Activated naive CD8-positive, alpha-beta T cell treated with anti-CD3 and anti-CD28 coated beads, Interleukin-2, amount 50 U/mL, for 16 hours (primary cell): ENCODE measurements at regions not wholly inside any gene's neighbourhood (a gene's known extent, or its start where the extent isn't known, plus 50 kb on each side); places are given as distances from the start of the nearest gene placed in this dataset.

Source experiments
- DNase-seq: peaks from one replicate; pipeline ENCODE4 v3.0.0-alpha.2; 2020; ENCODE audit warnings: low read depth, low spot score

GRCh38 chr4:114361249-114361648, 237.4 kb upstream of the UGT8 start:
- no peak for DNase-seq

DNA sequence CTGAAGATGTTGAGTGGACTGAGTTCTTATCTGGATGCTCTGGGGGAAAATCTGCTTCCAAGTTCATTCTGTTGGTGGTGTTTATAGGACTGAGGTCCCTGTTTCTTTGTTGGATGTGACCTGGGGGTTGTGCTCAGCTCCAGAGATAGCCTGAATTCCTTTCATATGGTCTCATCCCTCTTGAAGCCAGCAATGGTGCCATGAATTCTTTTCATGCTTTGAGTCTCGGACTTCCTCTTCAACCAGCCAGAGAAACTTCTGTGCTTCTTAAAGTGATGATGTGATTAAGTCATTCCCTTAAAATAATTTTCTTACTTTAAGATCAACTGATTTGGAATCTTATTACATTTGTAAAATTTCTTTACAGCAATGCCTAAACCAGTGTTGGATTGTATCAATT, 233.8 kb upstream of the UGT8 start:
- DNase-seq, result no peak

GRCh38 chr4:114365591-114365990, 233.0 kb upstream of the UGT8 start:
- no peak for DNase-seq

- no peak for DNase-seq
Measured at GRCh38 chr4:114366368-114366767, 232.2 kb upstream of the UGT8 start.

- DNase-seq, result no peak
Measured at GRCh38 chr4:114368751-114369150, 229.9 kb upstream of the UGT8 start.

GRCh38 chr4:114373508-114373907, 225.1 kb upstream of the UGT8 start:
- DNase-seq, result no peak

GRCh38 chr4:114378305-114378903, 220.2 kb upstream of the UGT8 start:
- DNase-seq, result no peak

GRCh38 chr4:114383067-114383466, 215.5 kb upstream of the UGT8 start:
- DNase-seq, result no peak

- DNase-seq, result no peak
Measured at GRCh38 chr4:114383721-114384120, 214.9 kb upstream of the UGT8 start.

- no peak for DNase-seq
Measured at GRCh38 chr4:114384629-114385028, 214.0 kb upstream of the UGT8 start.

- DNase-seq, result no peak
Measured at GRCh38 chr4:114385195-114385985, 213.2 kb upstream of the UGT8 start.

- DNase-seq, result no peak
Measured at GRCh38 chr4:114386637-114387233, 211.9 kb upstream of the UGT8 start.

DNA sequence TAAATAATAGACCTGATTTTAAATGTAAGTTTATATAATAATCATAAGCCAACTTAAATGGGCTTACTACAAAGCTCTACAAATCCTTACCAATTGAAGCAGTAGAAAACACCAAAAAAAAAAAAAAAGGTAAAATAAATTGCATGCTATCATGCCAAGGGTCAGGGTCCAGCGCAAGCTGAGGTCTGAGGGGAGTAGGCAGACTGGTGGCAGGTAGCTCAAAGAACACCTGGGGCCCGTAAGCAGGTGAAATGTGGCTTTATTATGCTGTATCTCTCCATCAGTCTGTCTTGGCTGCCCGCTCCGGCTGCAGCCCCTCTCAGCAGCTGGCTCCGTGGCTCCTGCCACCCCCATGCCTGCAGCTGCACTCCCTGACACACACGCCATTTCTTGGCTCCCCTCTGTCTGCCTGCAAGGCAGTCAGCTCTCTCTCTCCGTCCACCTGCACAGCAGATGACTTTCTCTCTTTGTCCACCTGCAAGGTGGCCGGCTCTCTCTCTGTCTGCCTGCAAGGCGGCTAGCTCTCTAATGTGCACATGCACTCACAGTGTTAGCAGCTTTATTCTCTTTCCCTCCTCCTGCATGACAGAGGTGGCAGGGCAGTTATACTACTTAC, 209.4 kb upstream of the UGT8 start:
- DNase-seq, result no peak

DNA sequence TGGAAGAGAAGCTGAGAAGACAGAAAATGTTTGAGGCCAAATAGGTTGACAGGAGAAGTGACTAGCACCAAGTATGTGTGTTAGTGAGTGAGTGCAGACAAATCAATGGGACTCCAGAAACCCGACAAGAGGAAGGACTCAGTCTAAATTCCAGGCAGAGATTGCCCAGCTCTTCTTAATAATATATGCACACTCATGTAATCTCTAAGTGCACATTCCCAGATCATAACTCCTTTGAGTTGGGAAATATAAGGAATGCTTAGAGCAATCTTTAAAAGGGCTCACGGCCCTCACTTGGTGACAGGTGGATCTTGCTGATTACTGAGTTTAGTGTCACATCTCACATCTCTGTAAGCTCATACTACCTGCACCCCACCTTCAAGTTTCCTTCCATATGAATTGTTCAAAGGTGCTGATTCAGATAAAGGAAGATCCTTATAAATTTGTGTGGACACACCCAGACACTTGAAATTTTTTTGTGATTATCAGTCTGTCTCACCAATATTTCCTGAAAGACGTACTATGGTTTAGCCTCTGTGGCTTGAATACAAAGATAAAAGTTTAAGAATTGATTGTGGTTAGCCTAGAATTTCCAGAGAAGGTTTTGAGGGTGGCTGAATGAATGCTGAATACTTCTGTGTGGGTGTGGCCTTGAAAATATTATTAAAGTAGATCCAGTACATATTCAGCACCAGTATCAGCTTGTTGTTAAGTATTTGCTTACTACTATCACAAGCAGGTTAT, 205.1 kb upstream of the UGT8 start:
- no peak for DNase-seq

DNA sequence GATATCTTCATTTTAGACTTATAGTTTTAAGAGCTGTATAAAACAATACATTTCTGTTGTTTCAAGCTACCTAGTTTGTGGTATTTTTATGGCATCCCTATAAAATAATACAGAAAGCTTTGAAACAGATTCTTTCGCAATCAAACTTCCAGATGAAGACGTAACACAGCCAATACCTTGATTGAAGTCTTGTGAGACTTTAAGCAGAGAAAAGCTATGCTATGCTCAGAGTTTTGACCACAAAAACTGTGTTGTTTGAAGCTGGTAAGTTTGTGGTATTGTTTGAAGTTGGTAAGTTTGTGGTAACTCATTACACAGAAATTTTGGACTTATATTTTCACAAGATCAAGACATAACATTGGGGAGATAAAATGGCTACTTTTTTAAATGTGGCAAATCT, 201.8 kb upstream of the UGT8 start:
- no peak for DNase-seq

DNA sequence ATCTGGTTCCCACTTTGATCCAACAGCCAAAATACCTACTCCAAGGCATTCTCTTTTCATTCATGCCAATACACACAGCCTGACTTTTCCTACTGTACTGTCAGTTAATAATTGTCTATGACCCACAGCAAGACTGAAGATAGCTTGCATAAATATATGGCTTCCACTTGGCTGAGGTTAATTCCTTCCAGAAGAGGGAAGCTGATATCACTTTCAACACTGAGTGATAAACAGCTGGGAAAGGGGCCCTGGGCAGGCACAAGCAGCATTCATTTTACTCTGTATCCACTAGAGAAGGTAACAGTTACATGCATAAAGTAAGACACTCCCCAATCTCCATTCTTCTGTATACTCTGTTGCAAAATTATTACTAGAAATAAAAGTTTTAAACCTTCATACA, 200.2 kb upstream of the UGT8 start:
- DNase-seq, result no peak

DNA sequence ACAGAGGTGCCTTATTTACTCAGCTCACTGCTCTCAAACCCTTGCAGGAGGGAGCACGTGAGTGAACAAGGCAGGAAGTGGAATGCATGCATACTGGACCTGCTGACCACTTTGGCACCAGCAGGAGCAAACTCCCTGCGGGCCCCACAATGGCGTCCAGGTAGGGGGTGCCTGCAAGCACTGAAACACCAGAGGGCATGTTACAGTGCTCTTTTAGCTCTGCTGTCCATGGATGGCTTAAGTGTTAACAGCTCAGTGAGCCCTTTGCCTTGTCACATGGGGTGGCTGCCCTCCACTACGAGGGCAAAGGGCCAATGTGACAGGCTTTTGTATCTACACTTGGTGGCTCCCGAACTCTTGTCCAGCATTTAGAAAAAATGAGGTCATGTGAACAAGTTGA, 199.5 kb upstream of the UGT8 start:
- DNase-seq, result no peak

DNA sequence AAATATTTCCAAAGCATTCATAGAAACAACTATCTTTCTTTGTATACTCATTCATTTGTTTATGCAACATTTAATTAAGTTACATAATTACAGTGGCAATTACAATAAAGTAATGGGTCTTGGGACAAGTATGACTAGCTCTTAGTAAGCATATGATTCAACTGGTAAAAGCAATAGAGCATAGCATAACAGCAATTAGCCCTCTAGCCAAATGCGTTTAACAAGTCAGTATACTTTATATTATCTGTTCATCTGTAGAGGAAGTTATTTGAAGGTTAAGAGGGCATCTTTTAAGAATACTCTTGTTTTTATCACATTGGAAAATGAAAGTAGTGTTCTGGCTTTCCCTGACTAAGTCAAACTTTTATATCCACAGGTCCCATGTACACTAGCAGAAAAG, 198.1 kb upstream of the UGT8 start:
- no peak for DNase-seq

- no peak for DNase-seq
Measured at GRCh38 chr4:114401483-114401882, 197.1 kb upstream of the UGT8 start.

DNA sequence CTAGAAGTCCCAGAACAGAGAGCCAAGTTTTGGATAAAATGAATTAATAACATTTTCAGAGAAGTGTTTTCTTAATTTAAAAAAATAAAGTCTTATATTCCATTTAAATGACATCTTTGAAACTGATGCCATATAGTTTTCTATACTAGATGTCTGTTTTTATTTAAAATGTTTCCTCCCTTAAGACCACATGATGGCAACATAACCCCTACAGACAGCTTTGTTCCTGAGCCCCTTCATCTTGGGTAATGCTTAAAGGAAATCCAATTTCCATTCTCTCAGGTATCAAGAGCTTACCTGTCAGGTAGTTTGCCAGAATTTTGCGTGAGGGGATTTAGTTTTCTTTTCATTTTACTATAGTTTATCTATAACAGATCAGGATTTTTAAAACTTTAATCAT, 181.4 kb upstream of the UGT8 start:
- no peak for DNase-seq

GRCh38 chr4:114420069-114420468, 178.5 kb upstream of the UGT8 start:
- no peak for DNase-seq

DNA sequence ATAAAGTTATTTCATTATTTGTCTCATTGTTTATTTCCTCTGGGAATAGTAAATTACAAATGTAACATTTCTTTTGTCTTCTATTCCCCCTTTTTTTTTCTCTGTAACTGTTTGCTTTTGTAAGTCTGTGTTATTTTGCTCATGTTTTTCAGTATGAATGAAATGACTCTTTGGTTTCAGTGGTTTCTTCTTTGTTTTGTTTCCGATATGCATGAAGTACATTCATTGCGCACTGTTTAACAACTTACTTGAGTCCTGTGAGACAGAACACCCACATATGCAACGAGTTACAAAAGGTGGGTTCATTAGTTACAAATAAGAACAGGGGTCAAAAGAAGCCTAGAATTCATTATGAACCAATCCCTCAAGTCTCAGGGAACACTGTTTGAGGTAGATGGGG, 175.0 kb upstream of the UGT8 start:
- no peak for DNase-seq
